Loucy (cell line): ENCODE measurements at regions not wholly inside any gene's neighbourhood (a gene's known extent, or its start where the extent isn't known, plus 50 kb on each side); places are given as distances from the start of the nearest gene placed in this dataset.

Source experiments
- H2AFZ ChIP-seq: fragments of 200-600 bp; sonication (generic); 2 replicates; pipeline ENCODE4 v1.6.0; 2016; ENCODE audit warnings: antibody characterized with exemption, mild to moderate bottlenecking, low read length, moderate library complexity
- H3F3A ChIP-seq: fragments of 200-600 bp; 2 replicates; pipeline ENCODE4 v1.6.0; 2016; ENCODE audit warnings: antibody characterized with exemption, low read depth, mild to moderate bottlenecking
- H3K27me3 ChIP-seq: fragments of 200-600 bp; sonication (generic); 2 replicates; pipeline ENCODE4 v1.6.1; 2014; ENCODE audit warnings: low read length, mild to moderate bottlenecking; ENCODE audit not compliant: insufficient read depth, poor library complexity, severe bottlenecking
- H3K36me3 ChIP-seq: fragments of 200-600 bp; sonication (generic); 2 replicates; pipeline ENCODE4 v1.6.1; 2016; ENCODE audit warnings: low read length; ENCODE audit not compliant: insufficient read depth
- H3K4me1 ChIP-seq: fragments of 200-600 bp; sonication (generic); 2 replicates; pipeline ENCODE4 v1.5.1; 2014; ENCODE audit warnings: low read length, mild to moderate bottlenecking; ENCODE audit not compliant: insufficient read depth, poor library complexity, severe bottlenecking
- H3K4me2 ChIP-seq: fragments of 200-600 bp; sonication (generic); 2 replicates; pipeline ENCODE4 v1.6.0; 2014; ENCODE audit warnings: antibody characterized with exemption, low read length, low read depth, mild to moderate bottlenecking; ENCODE audit not compliant: poor library complexity, severe bottlenecking
- H3K4me3 ChIP-seq: fragments of 200-600 bp; sonication (generic); 2 replicates; pipeline ENCODE4 v1.5.1; 2014; ENCODE audit warnings: low read length, mild to moderate bottlenecking, mixed read lengths; ENCODE audit not compliant: poor library complexity, severe bottlenecking
- H3K79me2 ChIP-seq: fragments of 200-600 bp; sonication (generic); 2 replicates; pipeline ENCODE4 v1.6.1; 2014; ENCODE audit warnings: low read length; ENCODE audit not compliant: insufficient read depth
- H3K9ac ChIP-seq: fragments of 200-600 bp; sonication (generic); 2 replicates; pipeline ENCODE4 v1.6.0; 2014; ENCODE audit warnings: mild to moderate bottlenecking, low read depth, low read length, moderate library complexity; ENCODE audit not compliant: poor library complexity, severe bottlenecking
- H3K9me2 ChIP-seq: fragments of 200-600 bp; sonication (generic); replicated peaks from 2 replicates; pipeline ENCODE4 v1.6.1; 2016; ENCODE audit warnings: low read depth, low read length, mixed read lengths
- H3K9me3 ChIP-seq: fragments of 200-600 bp; sonication (generic); 2 replicates; pipeline ENCODE4 v1.6.1; 2014; ENCODE audit warnings: mild to moderate bottlenecking, antibody characterized with exemption, low read length, low read depth; ENCODE audit not compliant: insufficient read depth
- H4K20me1 ChIP-seq: fragments of 200-600 bp; sonication (generic); 2 replicates; pipeline ENCODE4 v1.6.0; 2014; ENCODE audit warnings: antibody characterized with exemption, low read length, mild to moderate bottlenecking; ENCODE audit not compliant: insufficient read depth, poor library complexity, severe bottlenecking
- EZH2phosphoT487 ChIP-seq: fragments of 200-600 bp; IDR thresholded peaks from 2 replicates; pipeline ENCODE4 v1.6.1; 2018; ENCODE audit warnings: antibody characterized with exemption, mild to moderate bottlenecking, moderate library complexity, borderline replicate concordance
- TF ChIP-seq, protein P1 (sequence below): fragments of 200-600 bp; sonication (generic); conservative IDR thresholded peaks from 2 replicates; pipeline ENCODE4 v1.5.1; 2014; ENCODE audit warnings: mild to moderate bottlenecking, antibody characterized with exemption, low read length

DNA sequence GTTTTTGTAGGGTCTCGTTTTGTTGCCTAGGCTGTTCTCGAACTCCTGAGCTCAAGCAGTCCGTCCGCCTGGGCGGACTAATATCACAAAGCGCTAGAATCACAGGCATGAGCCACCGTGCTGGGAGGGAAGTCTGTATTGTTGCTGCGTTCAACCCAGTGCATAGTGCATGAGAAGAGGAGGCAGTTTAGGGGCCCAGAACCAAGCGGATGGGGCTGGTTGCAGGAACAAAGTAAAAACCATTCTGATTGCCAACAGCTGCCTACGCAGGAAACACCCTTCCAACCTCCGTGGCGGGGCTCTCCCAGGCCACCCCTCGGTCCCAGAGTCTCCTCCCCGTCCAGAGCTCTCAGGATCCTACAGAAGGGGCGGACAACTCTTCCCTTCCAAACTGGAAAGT is 87.1 kb downstream of the ANXA2R start:
- peaks cover 15% of the 10 kb centered on the region for H3K9me3 ChIP-seq
- H3K4me3 ChIP-seq, result peak overlapping the region; percentile 77
- peak overlapping the region; percentile 77 for H3K4me2 ChIP-seq
- TF ChIP-seq, protein P1, sequence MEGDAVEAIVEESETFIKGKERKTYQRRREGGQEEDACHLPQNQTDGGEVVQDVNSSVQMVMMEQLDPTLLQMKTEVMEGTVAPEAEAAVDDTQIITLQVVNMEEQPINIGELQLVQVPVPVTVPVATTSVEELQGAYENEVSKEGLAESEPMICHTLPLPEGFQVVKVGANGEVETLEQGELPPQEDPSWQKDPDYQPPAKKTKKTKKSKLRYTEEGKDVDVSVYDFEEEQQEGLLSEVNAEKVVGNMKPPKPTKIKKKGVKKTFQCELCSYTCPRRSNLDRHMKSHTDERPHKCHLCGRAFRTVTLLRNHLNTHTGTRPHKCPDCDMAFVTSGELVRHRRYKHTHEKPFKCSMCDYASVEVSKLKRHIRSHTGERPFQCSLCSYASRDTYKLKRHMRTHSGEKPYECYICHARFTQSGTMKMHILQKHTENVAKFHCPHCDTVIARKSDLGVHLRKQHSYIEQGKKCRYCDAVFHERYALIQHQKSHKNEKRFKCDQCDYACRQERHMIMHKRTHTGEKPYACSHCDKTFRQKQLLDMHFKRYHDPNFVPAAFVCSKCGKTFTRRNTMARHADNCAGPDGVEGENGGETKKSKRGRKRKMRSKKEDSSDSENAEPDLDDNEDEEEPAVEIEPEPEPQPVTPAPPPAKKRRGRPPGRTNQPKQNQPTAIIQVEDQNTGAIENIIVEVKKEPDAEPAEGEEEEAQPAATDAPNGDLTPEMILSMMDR, result no peak
- no peaks in the 10 kb centered on the region for H3K27me3 ChIP-seq
- H3K79me2 ChIP-seq, result peaks cover 25% of the 10 kb centered on the region
- no peaks in the 10 kb centered on the region for H3K9me2 ChIP-seq
- H2AFZ ChIP-seq, result no peak overlapping the region
- H4K20me1 ChIP-seq, result no peaks in the 10 kb centered on the region
- H3F3A ChIP-seq, result peaks cover 16% of the 10 kb centered on the region
- H3K4me1 ChIP-seq, result peaks cover 26% of the 10 kb centered on the region
- H3K36me3 ChIP-seq, result no peaks in the 10 kb centered on the region; the same call in 1 of the 2 replicates
- peak overlapping the region; percentile 90 for H3K9ac ChIP-seq

DNA sequence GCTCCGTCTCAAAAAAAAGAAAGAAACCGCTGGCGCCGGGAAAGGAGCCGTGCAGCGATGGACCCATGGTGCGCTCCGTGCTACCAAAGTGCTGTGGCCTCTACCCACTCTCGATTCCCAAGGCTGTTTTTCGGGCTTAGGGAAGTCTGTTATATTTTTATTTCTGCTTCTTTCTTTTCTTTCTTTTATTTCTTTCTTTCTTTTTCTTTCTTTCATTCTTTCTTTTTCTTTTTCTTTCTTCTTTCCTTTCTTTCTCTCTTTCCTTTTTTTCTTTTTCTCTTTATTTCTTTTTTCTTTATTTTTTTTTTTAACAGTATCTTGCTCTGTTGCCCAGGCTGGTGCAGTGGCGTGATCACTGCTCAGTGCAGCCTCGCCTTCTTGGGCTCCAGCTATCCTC is 87.5 kb downstream of the ANXA2R start:
- Histone ChIP-seq H3K4me2 (peak overlapping the region; percentile 77), H3K4me3 (peak overlapping the region; percentile 77), H3F3A (peaks cover 16% of the 10 kb centered on the region), H3K27me3 (no peaks in the 10 kb centered on the region), H3K36me3 (no peaks in the 10 kb centered on the region; the same call in 1 of the 2 replicates), H4K20me1 (no peaks in the 10 kb centered on the region), H3K9me3 (peaks cover 15% of the 10 kb centered on the region), H2AFZ (no peak overlapping the region), H3K79me2 (peaks cover 25% of the 10 kb centered on the region), H3K9me2 (no peaks in the 10 kb centered on the region), H3K4me1 (peaks cover 26% of the 10 kb centered on the region), H3K9ac (peak overlapping the region; percentile 90)
- TF ChIP-seq EZH2phosphoT487, result no peak
- TF ChIP-seq, protein P1, result no peak

DNA sequence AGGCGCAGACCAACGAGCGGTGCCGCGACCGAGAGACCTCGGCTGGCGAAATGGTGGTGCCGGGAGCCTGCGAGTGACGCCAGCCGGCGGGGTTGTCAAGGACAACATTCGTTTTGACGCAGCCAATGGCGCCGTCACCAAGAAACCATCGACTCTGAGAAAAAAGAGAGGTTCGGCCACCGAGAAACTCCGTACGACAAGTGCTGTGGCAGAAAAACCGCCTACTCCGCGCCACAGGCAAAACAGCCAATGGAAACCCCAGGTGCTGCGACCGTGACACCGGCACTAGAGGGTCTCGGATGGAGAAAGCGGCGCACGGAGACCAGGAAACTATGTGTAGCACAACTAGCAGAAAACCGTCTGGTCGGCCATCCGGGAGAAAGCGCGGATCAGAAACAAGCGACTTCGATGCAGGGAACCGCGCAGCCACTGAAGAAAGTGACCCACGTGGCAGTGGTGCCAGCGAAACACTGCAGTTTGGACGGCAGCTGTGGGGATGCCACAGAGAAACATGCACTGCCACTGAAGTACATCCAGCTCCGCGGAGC is 88.8 kb downstream of the ANXA2R start:
- Histone ChIP-seq H3K4me2 (peak overlapping the region; percentile 77), H3K9ac (peak overlapping the region; percentile 90), H4K20me1 (no peaks in the 10 kb centered on the region), H3F3A (peaks cover 16% of the 10 kb centered on the region), H3K27me3 (no peaks in the 10 kb centered on the region), H3K9me3 (peaks cover 15% of the 10 kb centered on the region), H3K36me3 (no peaks in the 10 kb centered on the region; the same call in 1 of the 2 replicates), H3K9me2 (no peaks in the 10 kb centered on the region), H2AFZ (peak overlapping the region; percentile 75), H3K79me2 (peaks cover 25% of the 10 kb centered on the region), H3K4me3 (peak overlapping the region; percentile 77), H3K4me1 (peaks cover 26% of the 10 kb centered on the region)
- TF ChIP-seq, protein P1, result no peak
- TF ChIP-seq EZH2phosphoT487, result no peak
